ENCODE measurements at regions not wholly inside any gene's neighbourhood (a gene's known extent, or its start where the extent isn't known, plus 50 kb on each side); places are given as distances from the start of the nearest gene placed in this dataset.
A peak's percentile ranks its signal among the peaks of the same experiment; 100 is the strongest.

- Histone ChIP-seq H3K4me2 (ENCODE audit: insufficient read depth, low read length) (peak overlapping the region; percentile 15), H3K9me3 (ENCODE audit: low read depth, low read length) (no peaks in the 10 kb centered on the region), H3K4me1 (ENCODE audit: insufficient read depth, low read length) (peaks cover 5% of the 10 kb centered on the region), H2AFZ (ENCODE audit: low read length) (no peak overlapping the region), H3K27ac (ENCODE audit: low read depth, low read length) (no peak overlapping the region), H3K27me3 (ENCODE audit: insufficient read depth, low read length) (no peaks in the 10 kb centered on the region), H3K4me3 (ENCODE audit: insufficient read depth, low read length) (no peak overlapping the region), H3K79me2 (ENCODE audit: insufficient read depth, low read length) (no peaks in the 10 kb centered on the region), H4K20me1 (ENCODE audit: insufficient read depth, low read length) (no peaks in the 10 kb centered on the region), H3K36me3 (ENCODE audit: insufficient read depth, low read length) (no peaks in the 10 kb centered on the region)
- no peak for TF ChIP-seq CTCF (IDR thresholded peaks at IDR 0.05; ENCODE audit: extremely low read depth, low read depth, low read length)
- no peak for DNase-seq (ENCODE audit: insufficient read length, low spot score, missing footprints)
These were observed 209.8 kb downstream of the CSNK1G3 start for GRCh38 chr5:123721675-123722276.

GRCh38 chr5:123720955-123721354 lies 209.0 kb downstream of the CSNK1G3 start:
- Histone ChIP-seq H2AFZ (ENCODE audit: low read length) (no peak overlapping the region), H3K36me3 (ENCODE audit: insufficient read depth, low read length) (no peaks in the 10 kb centered on the region), H3K9me3 (ENCODE audit: low read depth, low read length) (no peaks in the 10 kb centered on the region), H3K4me2 (ENCODE audit: insufficient read depth, low read length) (no peak overlapping the region), H3K27ac (ENCODE audit: low read depth, low read length) (no peak overlapping the region), H3K4me1 (ENCODE audit: insufficient read depth, low read length) (peaks cover 5% of the 10 kb centered on the region), H4K20me1 (ENCODE audit: insufficient read depth, low read length) (no peaks in the 10 kb centered on the region), H3K79me2 (ENCODE audit: insufficient read depth, low read length) (no peaks in the 10 kb centered on the region), H3K27me3 (ENCODE audit: insufficient read depth, low read length) (no peaks in the 10 kb centered on the region), H3K4me3 (ENCODE audit: insufficient read depth, low read length) (no peak overlapping the region)
- TF ChIP-seq CTCF (IDR thresholded peaks at IDR 0.05; ENCODE audit: extremely low read depth, low read depth, low read length), result no peak
- no peak for DNase-seq (ENCODE audit: insufficient read length, low spot score, missing footprints)

- Histone ChIP-seq H3K27ac (ENCODE audit: low read depth, low read length) (no peak overlapping the region), H3K36me3 (ENCODE audit: insufficient read depth, low read length) (no peaks in the 10 kb centered on the region), H3K4me1 (ENCODE audit: insufficient read depth, low read length) (peaks cover 5% of the 10 kb centered on the region), H3K79me2 (ENCODE audit: insufficient read depth, low read length) (no peaks in the 10 kb centered on the region), H3K4me2 (ENCODE audit: insufficient read depth, low read length) (no peak overlapping the region), H2AFZ (ENCODE audit: low read length) (no peak overlapping the region), H3K9me3 (ENCODE audit: low read depth, low read length) (no peaks in the 10 kb centered on the region), H3K4me3 (ENCODE audit: insufficient read depth, low read length) (no peak overlapping the region), H4K20me1 (ENCODE audit: insufficient read depth, low read length) (no peaks in the 10 kb centered on the region), H3K27me3 (ENCODE audit: insufficient read depth, low read length) (no peaks in the 10 kb centered on the region)
- TF ChIP-seq CTCF (IDR thresholded peaks at IDR 0.05; ENCODE audit: extremely low read depth, low read depth, low read length), result no peak
- DNase-seq (ENCODE audit: insufficient read length, low spot score, missing footprints), result no peak
These were observed 208.4 kb downstream of the CSNK1G3 start for GRCh38 chr5:123720339-123720738.

GRCh38 chr5:123719004-123719403 lies 207.0 kb downstream of the CSNK1G3 start:
- peaks cover 5% of the 10 kb centered on the region for H3K4me1 ChIP-seq (ENCODE audit: insufficient read depth, low read length)
- no peak for DNase-seq (ENCODE audit: insufficient read length, low spot score, missing footprints)
- no peak overlapping the region for H3K27ac ChIP-seq (ENCODE audit: low read depth, low read length)
- H3K4me3 ChIP-seq (ENCODE audit: insufficient read depth, low read length), result no peak overlapping the region
- no peaks in the 10 kb centered on the region for H3K9me3 ChIP-seq (ENCODE audit: low read depth, low read length)
- H3K4me2 ChIP-seq (ENCODE audit: insufficient read depth, low read length), result no peak overlapping the region
- no peaks in the 10 kb centered on the region for H3K36me3 ChIP-seq (ENCODE audit: insufficient read depth, low read length)
- H3K79me2 ChIP-seq (ENCODE audit: insufficient read depth, low read length), result no peaks in the 10 kb centered on the region
- H2AFZ ChIP-seq (ENCODE audit: low read length), result no peak overlapping the region
- no peaks in the 10 kb centered on the region for H3K27me3 ChIP-seq (ENCODE audit: insufficient read depth, low read length)
- TF ChIP-seq CTCF (IDR thresholded peaks at IDR 0.05; ENCODE audit: extremely low read depth, low read depth, low read length), result no peak
- H4K20me1 ChIP-seq (ENCODE audit: insufficient read depth, low read length), result no peaks in the 10 kb centered on the region
